ES-I3 (cell line): ENCODE measurements at regions not wholly inside any gene's neighbourhood (a gene's known extent, or its start where the extent isn't known, plus 50 kb on each side); places are given as distances from the start of the nearest gene placed in this dataset.

Experiments used
- H3K36me3 ChIP-seq: 2 replicates; pipeline ENCODE4 v1.6.1; 2013; ENCODE audit warnings: mild to moderate bottlenecking, low read length, control low read depth, moderate library complexity; ENCODE audit not compliant: insufficient read depth
- H3K4me1 ChIP-seq: 2 replicates; pipeline ENCODE4 v1.6.1; 2013; ENCODE audit warnings: mild to moderate bottlenecking, control low read depth, low read length; ENCODE audit not compliant: insufficient read depth
- H3K9ac ChIP-seq: 2 replicates; pipeline ENCODE4 v1.6.1; 2013; ENCODE audit warnings: low read depth, mild to moderate bottlenecking, low read length, moderate library complexity
- H3K9me3 ChIP-seq: 2 replicates; pipeline ENCODE4 v1.6.1; 2013; ENCODE audit warnings: mild to moderate bottlenecking, low read length, moderate library complexity; ENCODE audit not compliant: control insufficient read depth, insufficient read depth

GRCh38 chrX:39835241-39835640 is 262.5 kb downstream of the BCOR start:
- Histone ChIP-seq H3K9me3 (no peaks in the 10 kb centered on the region; the same call in 1 of the 2 replicates), H3K4me1 (peaks cover 9% of the 10 kb centered on the region; the same call in 1 of the 2 replicates), H3K36me3 (no peaks in the 10 kb centered on the region), H3K9ac (no peak overlapping the region)

DNA sequence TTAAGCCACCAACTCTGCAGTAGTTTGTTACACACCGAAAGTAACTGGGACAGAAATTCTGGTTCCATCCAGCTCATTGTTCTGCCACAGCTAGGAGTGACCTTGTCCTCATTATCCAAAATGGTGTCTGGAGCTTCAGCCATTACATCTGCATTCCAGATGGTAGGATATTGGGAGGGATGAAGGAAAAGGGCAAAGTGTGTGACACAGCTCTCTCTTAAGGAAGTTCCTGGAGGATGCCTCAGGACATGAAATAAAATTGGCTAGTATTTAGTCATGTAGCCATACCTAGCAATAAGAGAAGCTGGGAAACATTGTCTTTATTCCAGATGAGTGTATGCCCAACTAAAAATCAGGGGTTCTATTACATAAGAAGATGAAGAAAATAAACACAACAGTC is 262.0 kb downstream of the BCOR start:
- H3K9ac ChIP-seq = no peak overlapping the region
- H3K36me3 ChIP-seq = no peaks in the 10 kb centered on the region
- no peaks in the 10 kb centered on the region; the same call in 1 of the 2 replicates for H3K9me3 ChIP-seq
- peaks cover 11% of the 10 kb centered on the region; the same call in 1 of the 2 replicates for H3K4me1 ChIP-seq

- H3K4me1 ChIP-seq = peaks cover 22% of the 10 kb centered on the region
- H3K9me3 ChIP-seq = no peaks in the 10 kb centered on the region; the same call in 1 of the 2 replicates
- no peaks in the 10 kb centered on the region for H3K36me3 ChIP-seq
- no peak overlapping the region for H3K9ac ChIP-seq
Observed at GRCh38 chrX:39836802-39837420, 260.8 kb downstream of the BCOR start.

DNA sequence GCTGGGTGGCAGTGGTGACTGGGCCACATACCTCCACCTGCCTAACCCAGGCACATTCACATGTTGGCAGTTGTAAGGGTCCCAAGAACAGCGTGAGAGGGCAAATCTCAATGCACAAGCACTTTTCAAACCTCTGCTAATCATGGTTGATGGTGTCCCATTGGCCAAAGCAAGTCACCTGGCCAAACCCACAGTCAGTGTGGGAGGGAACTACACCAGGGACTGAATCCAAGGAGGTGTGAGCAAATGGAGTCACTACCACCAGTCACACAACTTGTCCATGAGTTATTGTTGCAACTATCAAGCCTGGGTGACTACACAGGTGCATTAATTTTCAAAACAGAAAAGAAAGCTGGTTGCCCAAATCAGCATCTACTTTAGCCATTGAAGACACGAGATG is 260.1 kb downstream of the BCOR start:
- H3K36me3 ChIP-seq = no peaks in the 10 kb centered on the region
- no peak overlapping the region for H3K9ac ChIP-seq
- peaks cover 27% of the 10 kb centered on the region for H3K4me1 ChIP-seq
- H3K9me3 ChIP-seq = no peaks in the 10 kb centered on the region; the same call in 1 of the 2 replicates

GRCh38 chrX:39839371-39839770 is 258.4 kb downstream of the BCOR start:
- H3K9me3 ChIP-seq = no peaks in the 10 kb centered on the region; the same call in 1 of the 2 replicates
- no peak overlapping the region for H3K9ac ChIP-seq
- peaks cover 34% of the 10 kb centered on the region for H3K4me1 ChIP-seq
- H3K36me3 ChIP-seq = no peaks in the 10 kb centered on the region

DNA sequence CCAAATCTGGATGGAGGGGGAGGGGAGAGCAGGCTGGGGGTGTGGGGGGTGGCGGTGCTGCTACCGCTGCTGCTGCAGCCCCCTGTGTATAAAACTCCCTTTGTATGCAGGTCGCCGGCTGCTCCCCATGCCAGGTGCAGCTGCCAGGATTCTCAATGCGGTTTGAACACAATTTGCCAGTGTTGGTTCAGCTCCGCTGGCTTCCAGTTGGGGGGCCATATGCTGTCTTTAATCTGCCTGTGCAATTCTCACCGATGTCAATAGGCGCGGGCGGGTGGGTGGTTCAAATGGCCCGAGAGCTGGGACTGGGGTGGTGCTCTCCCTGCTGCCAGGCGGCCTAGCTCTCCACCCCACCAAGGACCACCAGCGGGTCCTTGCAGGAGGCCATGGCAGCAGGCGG is 257.6 kb downstream of the BCOR start:
- Histone ChIP-seq H3K9ac (no peak overlapping the region), H3K4me1 (peaks cover 29% of the 10 kb centered on the region), H3K9me3 (no peaks in the 10 kb centered on the region; the same call in 1 of the 2 replicates), H3K36me3 (no peaks in the 10 kb centered on the region)

- H3K9me3 ChIP-seq = no peaks in the 10 kb centered on the region; the same call in 1 of the 2 replicates
- H3K4me1 ChIP-seq = peaks cover 29% of the 10 kb centered on the region
- no peak overlapping the region for H3K9ac ChIP-seq
- no peaks in the 10 kb centered on the region for H3K36me3 ChIP-seq
Observed at GRCh38 chrX:39840581-39841093, 257.1 kb downstream of the BCOR start.

DNA sequence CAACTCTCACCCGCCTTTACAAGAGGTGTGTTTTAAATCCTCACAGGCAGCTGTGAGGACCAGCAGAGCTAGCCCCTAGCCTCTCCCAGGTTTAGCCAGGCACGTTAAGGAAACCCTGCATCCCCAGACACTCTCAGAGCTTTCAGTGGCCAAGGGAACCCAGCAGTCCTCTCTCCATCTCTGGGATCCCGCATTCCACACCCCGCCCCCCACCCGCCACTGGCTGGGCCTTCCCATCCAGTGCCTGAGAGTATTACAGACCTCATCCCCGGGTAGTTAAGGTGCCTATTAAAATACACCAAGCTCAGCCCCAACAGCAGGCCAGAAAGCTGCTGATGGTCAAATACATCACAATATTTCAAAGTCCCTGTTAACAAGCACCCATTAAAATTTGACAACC is 256.2 kb downstream of the BCOR start:
- Histone ChIP-seq H3K4me1 (peaks cover 29% of the 10 kb centered on the region), H3K9ac (no peak overlapping the region), H3K36me3 (no peaks in the 10 kb centered on the region)

GRCh38 chrX:39842281-39842973 is 255.3 kb downstream of the BCOR start:
- Histone ChIP-seq H3K4me1 (peaks cover 25% of the 10 kb centered on the region), H3K9me3 (no peaks in the 10 kb centered on the region; the same call in 1 of the 2 replicates), H3K9ac (no peak overlapping the region), H3K36me3 (no peaks in the 10 kb centered on the region)

More for the DNA sequence above, 256.2 kb downstream of the BCOR start:
- no peaks in the 10 kb centered on the region; the same call in 1 of the 2 replicates for H3K9me3 ChIP-seq

GRCh38 chrX:39843318-39843717 is 254.4 kb downstream of the BCOR start:
- Histone ChIP-seq H3K4me1 (peaks cover 25% of the 10 kb centered on the region), H3K9ac (no peak overlapping the region), H3K36me3 (no peaks in the 10 kb centered on the region), H3K9me3 (no peaks in the 10 kb centered on the region; the same call in 1 of the 2 replicates)

GRCh38 chrX:39845233-39845632 is 252.5 kb downstream of the BCOR start:
- H3K36me3 ChIP-seq = no peaks in the 10 kb centered on the region
- H3K4me1 ChIP-seq = peaks cover 35% of the 10 kb centered on the region
- H3K9me3 ChIP-seq = no peaks in the 10 kb centered on the region
- H3K9ac ChIP-seq = no peak overlapping the region

DNA sequence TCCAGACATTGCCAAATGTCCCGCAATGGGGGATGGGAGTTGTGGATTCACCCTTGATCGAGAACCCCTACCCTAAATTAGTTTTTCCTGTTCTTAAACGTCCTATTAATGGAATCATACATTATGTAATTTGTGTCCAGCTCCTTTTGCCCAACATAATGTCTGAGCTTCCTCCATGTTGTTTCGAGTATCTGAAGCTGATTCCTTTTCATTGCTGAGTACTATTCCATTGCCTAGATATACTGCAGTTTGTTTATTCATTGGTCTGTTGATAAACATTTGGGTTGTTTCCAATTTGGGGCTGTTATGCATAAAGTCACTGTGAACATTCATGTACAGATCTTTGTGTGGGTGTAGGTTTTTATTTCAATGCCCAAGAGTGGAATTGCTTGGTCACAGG is 251.3 kb downstream of the BCOR start:
- Histone ChIP-seq H3K4me1 (peaks cover 39% of the 10 kb centered on the region), H3K9ac (no peak overlapping the region), H3K9me3 (no peaks in the 10 kb centered on the region), H3K36me3 (no peaks in the 10 kb centered on the region)

- no peak overlapping the region for H3K9ac ChIP-seq
- no peaks in the 10 kb centered on the region for H3K9me3 ChIP-seq
- no peaks in the 10 kb centered on the region for H3K36me3 ChIP-seq
- H3K4me1 ChIP-seq = peaks cover 44% of the 10 kb centered on the region
Observed at GRCh38 chrX:39848243-39848642, 249.5 kb downstream of the BCOR start.

GRCh38 chrX:39848900-39849299 is 248.9 kb downstream of the BCOR start:
- no peaks in the 10 kb centered on the region for H3K36me3 ChIP-seq
- no peaks in the 10 kb centered on the region for H3K9me3 ChIP-seq
- no peak overlapping the region for H3K9ac ChIP-seq
- H3K4me1 ChIP-seq = peaks cover 44% of the 10 kb centered on the region

- Histone ChIP-seq H3K4me1 (peaks cover 54% of the 10 kb centered on the region), H3K9ac (no peak overlapping the region)
Observed at GRCh38 chrX:39850209-39850608, 247.5 kb downstream of the BCOR start.

More at GRCh38 chrX:39850209-39850608, 247.5 kb downstream of the BCOR start:
- H3K9me3 ChIP-seq = no peaks in the 10 kb centered on the region
- H3K36me3 ChIP-seq = no peaks in the 10 kb centered on the region
